ENCODE measurements at regions not wholly inside any gene's neighbourhood (a gene's known extent, or its start where the extent isn't known, plus 50 kb on each side); places are given as distances from the start of the nearest gene placed in this dataset.

GRCh38 chr1:14083706-14084105 lies 383.7 kb downstream of the PRDM2 start:
- no peak for TF ChIP-seq CTCF (IDR thresholded peaks at IDR 0.05; ENCODE audit: insufficient read depth, low read length, poor library complexity, severe bottlenecking)
- TF ChIP-seq EZH2phosphoT487 (conservative IDR thresholded peaks at IDR 0.05; ENCODE audit: low read length): no peak

Measured in SU-DHL-6 (cell line).